ENCODE measurements at regions not wholly inside any gene's neighbourhood (a gene's known extent, or its start where the extent isn't known, plus 50 kb on each side); places are given as distances from the start of the nearest gene placed in this dataset.

DNA sequence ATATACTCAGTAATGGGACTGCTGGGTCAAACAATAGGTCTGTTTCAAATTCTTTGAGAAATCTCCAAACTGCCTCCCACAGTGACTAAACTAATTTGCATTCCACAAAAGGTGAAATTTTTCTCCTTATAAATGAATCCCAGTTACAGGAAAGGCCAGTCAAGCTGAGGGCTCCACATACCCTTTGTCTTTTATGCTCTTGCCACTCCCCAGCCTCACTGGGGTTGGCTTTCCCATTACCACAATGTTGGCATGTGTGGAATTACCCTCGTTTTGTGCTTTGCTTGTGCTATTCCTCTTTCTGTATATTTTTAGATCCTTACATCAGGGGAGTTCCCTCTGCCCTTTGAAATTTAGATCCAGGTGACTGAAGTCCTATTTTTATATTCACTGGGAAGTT is 220.2 kb upstream of the LCORL start:
- no peak for TF ChIP-seq FOXP2 (optimal IDR thresholded peaks at IDR 0.05; ENCODE audit: borderline replicate concordance, extremely low read depth, extremely low read length, insufficient read depth)
- TF ChIP-seq SIN3A (IDR thresholded peaks at IDR 0.05; ENCODE audit: borderline replicate concordance, insufficient read depth, low read length), result no peak
- TF ChIP-seq TAF1 (IDR thresholded peaks at IDR 0.05; ENCODE audit: borderline replicate concordance, insufficient read depth, low read length), result no peak
- TF ChIP-seq, protein P1, sequence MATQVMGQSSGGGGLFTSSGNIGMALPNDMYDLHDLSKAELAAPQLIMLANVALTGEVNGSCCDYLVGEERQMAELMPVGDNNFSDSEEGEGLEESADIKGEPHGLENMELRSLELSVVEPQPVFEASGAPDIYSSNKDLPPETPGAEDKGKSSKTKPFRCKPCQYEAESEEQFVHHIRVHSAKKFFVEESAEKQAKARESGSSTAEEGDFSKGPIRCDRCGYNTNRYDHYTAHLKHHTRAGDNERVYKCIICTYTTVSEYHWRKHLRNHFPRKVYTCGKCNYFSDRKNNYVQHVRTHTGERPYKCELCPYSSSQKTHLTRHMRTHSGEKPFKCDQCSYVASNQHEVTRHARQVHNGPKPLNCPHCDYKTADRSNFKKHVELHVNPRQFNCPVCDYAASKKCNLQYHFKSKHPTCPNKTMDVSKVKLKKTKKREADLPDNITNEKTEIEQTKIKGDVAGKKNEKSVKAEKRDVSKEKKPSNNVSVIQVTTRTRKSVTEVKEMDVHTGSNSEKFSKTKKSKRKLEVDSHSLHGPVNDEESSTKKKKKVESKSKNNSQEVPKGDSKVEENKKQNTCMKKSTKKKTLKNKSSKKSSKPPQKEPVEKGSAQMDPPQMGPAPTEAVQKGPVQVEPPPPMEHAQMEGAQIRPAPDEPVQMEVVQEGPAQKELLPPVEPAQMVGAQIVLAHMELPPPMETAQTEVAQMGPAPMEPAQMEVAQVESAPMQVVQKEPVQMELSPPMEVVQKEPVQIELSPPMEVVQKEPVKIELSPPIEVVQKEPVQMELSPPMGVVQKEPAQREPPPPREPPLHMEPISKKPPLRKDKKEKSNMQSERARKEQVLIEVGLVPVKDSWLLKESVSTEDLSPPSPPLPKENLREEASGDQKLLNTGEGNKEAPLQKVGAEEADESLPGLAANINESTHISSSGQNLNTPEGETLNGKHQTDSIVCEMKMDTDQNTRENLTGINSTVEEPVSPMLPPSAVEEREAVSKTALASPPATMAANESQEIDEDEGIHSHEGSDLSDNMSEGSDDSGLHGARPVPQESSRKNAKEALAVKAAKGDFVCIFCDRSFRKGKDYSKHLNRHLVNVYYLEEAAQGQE (IDR thresholded peaks at IDR 0.05; ENCODE audit: insufficient read depth in 1 of 2, low read depth in 2 of 2, low read length in 2 of 2), result no peak
- TF ChIP-seq POLR2AphosphoS5 (IDR thresholded peaks at IDR 0.05; ENCODE audit: low read depth, low read length), result no peak

DNA sequence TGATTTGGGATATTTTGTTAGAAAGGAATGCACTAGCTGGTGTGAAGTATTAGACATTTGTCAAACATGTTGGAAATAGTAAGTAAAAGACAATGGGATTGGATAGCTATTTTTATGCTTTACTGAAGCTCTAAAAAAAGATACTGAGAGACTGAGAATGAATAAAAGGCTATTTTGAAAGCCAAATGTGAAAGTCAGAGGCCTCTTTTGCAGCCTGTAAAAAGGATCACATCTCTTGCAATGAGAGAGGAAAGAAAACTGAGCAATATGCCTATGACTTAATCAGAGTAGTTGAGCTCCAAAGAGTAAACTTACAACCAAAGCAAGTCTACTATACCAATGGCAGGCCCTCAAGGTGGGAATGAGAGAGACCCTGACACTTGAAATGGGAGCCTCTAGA is 212.6 kb upstream of the LCORL start:
- TF ChIP-seq POLR2AphosphoS5 (IDR thresholded peaks at IDR 0.05; ENCODE audit: low read depth, low read length) (no peak), FOXP2 (optimal IDR thresholded peaks at IDR 0.05; ENCODE audit: borderline replicate concordance, extremely low read depth, extremely low read length, insufficient read depth) (no peak), SIN3A (IDR thresholded peaks at IDR 0.05; ENCODE audit: borderline replicate concordance, insufficient read depth, low read length) (no peak), TAF1 (IDR thresholded peaks at IDR 0.05; ENCODE audit: borderline replicate concordance, insufficient read depth, low read length) (no peak)
- TF ChIP-seq, protein P1 (IDR thresholded peaks at IDR 0.05; ENCODE audit: insufficient read depth in 1 of 2, low read depth in 2 of 2, low read length in 2 of 2), result no peak

- TF ChIP-seq FOXP2 (optimal IDR thresholded peaks at IDR 0.05; ENCODE audit: borderline replicate concordance, extremely low read depth, extremely low read length, insufficient read depth) (no peak), TAF1 (IDR thresholded peaks at IDR 0.05; ENCODE audit: borderline replicate concordance, insufficient read depth, low read length) (no peak), SIN3A (IDR thresholded peaks at IDR 0.05; ENCODE audit: borderline replicate concordance, insufficient read depth, low read length) (no peak), POLR2AphosphoS5 (IDR thresholded peaks at IDR 0.05; ENCODE audit: low read depth, low read length) (no peak)
- TF ChIP-seq, protein P1 (IDR thresholded peaks at IDR 0.05; ENCODE audit: insufficient read depth in 1 of 2, low read depth in 2 of 2, low read length in 2 of 2), result no peak
These were observed 210.2 kb upstream of the LCORL start for GRCh38 chr4:18231726-18232125.

- TF ChIP-seq, protein P1 (IDR thresholded peaks at IDR 0.05; ENCODE audit: insufficient read depth in 1 of 2, low read depth in 2 of 2, low read length in 2 of 2), result no peak
- TF ChIP-seq TAF1 (IDR thresholded peaks at IDR 0.05; ENCODE audit: borderline replicate concordance, insufficient read depth, low read length), result no peak
These were observed 206.3 kb upstream of the LCORL start for GRCh38 chr4:18227880-18228279.

GRCh38 chr4:18214411-18215055 is 193.0 kb upstream of the LCORL start:
- TF ChIP-seq FOXP2 (optimal IDR thresholded peaks at IDR 0.05; ENCODE audit: borderline replicate concordance, extremely low read depth, extremely low read length, insufficient read depth), result no peak
- TF ChIP-seq POLR2AphosphoS5 (IDR thresholded peaks at IDR 0.05; ENCODE audit: low read depth, low read length), result no peak
- TF ChIP-seq, protein P1 (IDR thresholded peaks at IDR 0.05; ENCODE audit: insufficient read depth in 1 of 2, low read depth in 2 of 2, low read length in 2 of 2), result no peak
- no peak for TF ChIP-seq SIN3A (IDR thresholded peaks at IDR 0.05; ENCODE audit: borderline replicate concordance, insufficient read depth, low read length)
- no peak for TF ChIP-seq TAF1 (IDR thresholded peaks at IDR 0.05; ENCODE audit: borderline replicate concordance, insufficient read depth, low read length)

Data from PFSK-1 (cell line).